Stimulated activated CD4-positive, alpha-beta T cell treated with anti-CD3 and anti-CD28 coated beads, Interleukin-1b, Interleukin-23, amount 100 ng/mL, for 48 hours (primary cell): ENCODE measurements at regions not wholly inside any gene's neighbourhood (a gene's known extent, or its start where the extent isn't known, plus 50 kb on each side); places are given as distances from the start of the nearest gene placed in this dataset.
A peak's percentile ranks its signal among the peaks of the same experiment; 100 is the strongest.

ENCODE experiments used
- DNase-seq: peaks from one replicate; pipeline ENCODE4 v3.0.0-alpha.2; 2020

DNA sequence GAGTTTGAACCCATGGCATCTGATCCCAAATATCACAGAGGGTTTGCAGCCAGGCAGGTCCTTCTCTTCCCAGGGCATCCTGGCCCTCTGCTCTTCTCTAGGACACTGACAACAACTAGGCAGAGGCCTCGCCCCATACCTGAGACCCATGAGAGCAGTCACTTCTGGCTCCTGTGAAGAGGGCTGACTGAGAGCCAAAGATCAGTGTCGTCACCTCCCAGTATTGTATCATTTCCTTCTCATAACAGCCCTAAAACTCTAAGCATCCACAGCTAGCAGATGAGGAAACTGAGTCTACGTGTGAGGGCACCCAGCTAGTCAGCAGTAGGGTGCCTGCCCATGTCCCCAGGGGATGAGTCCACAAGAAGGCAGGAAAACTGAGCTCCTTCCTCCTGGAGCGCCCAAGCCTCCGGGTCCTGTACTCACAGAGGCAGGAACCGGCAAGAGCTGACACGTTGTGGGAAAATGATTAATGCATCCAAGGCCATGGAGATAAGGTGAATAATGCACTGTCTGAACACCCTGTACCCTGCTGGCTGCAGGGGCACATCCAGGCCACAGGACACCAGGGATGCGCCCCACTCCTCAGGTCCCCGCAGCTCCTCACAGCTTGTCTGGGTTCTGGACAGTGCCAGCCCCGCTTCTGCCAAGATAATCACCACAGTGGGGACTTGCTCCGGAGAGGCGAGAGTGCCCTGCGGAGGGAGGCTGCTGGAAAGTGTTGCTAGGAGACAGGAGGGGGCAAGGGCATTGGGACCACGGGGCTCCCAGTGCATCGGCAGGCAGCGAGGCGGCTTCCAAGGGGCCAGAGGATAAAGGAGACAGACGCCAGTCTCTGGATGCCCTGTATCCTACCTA is 340.0 kb downstream of the NPHP4 start:
- no peak for DNase-seq

DNA sequence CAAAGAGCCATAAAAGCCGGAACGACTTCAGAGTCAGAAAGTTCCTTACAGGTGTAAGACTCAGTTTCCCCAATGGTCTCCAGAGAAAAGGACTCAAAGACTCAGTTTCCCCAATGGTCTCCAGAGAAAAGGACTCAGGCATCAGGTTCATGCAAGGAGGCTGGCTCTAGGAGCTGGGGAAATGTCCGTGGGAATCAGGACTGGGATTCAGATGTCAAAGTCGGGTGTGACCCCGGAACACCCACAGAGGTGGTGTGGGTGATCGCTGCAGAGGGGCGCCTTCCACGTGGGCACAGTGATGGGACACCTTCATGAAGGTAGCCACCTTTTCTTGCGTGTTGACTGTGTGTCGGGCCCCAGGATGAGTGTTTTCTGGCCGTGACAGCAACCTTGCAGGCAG is 340.8 kb downstream of the NPHP4 start:
- DNase-seq: no peak

- DNase-seq: no peak
Measured at GRCh38 chr1:5651027-5651410, 341.2 kb downstream of the NPHP4 start.

DNA sequence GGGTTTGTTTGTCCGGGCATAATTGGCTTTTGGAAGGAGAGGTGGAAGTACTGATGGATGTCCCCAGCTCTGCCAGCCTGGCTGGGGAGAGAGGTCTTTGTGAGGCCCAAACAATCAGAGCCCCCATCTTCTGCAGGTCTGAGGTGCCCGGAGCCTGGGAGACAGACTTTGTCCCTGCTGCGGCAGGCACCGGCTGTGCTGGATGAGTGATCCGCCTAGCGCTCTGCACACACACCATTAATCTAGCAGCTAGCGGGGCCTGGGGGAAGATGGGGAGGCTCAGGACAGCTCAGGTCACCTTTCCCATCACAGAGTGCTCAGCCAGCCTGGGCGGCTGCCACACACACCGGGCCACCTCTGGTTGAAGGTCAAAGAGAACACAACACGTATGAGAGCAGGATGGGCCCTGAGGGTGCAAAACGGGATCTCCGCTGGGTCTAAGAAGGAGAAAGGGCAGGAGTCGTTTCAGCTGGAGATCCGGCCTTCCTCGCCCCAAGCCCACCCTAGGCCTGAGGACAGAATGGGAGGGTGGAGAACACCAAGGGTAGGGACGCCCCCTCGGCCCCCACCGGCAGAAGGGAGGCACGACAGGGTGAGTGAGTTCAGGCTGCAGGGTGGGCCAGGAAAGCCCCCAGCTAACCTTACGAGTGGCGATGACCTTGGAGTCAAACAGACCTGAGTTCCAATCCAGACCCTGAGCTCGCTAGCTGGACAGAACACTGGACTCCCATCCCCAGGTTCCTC is 341.8 kb downstream of the NPHP4 start:
- DNase-seq: no peak

DNA sequence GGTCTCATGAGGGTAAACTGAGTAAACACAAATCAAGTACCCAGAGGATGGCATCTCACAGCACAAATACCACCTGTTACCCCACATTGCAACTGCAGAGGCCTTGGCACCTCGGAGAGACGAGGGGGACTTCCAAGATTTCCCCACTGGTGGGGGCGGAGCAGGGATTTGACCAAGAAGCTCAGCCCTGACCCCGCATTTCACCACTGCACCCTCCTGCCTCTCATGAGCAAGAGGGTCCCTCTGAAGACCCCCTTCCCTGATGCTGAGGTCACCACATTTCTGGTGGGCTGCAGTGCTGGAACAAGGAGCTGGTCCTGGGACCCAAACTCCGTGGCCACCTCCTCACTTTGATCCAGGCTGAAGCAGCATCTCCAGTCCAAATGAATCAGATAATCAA is 342.4 kb downstream of the NPHP4 start:
- DNase-seq: no peak

DNA sequence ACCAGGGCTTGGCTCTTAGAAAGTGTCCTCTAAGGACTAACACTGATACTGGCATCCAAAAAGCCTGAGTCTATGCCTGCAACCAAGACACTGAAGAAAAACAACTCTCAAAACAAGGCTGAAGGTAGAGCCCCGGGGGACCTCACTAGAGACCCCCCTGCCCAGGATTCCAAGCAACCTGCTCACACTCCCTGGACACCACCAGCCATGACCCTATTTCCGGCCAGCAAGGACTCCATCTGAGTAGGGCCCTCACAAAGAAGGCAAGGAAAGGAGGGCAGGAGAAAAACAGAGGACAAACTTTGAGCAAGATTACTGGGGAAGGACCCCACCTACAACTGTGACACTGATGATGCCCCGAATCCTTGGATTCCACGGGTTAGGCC is 343.1 kb downstream of the NPHP4 start:
- no peak for DNase-seq

DNA sequence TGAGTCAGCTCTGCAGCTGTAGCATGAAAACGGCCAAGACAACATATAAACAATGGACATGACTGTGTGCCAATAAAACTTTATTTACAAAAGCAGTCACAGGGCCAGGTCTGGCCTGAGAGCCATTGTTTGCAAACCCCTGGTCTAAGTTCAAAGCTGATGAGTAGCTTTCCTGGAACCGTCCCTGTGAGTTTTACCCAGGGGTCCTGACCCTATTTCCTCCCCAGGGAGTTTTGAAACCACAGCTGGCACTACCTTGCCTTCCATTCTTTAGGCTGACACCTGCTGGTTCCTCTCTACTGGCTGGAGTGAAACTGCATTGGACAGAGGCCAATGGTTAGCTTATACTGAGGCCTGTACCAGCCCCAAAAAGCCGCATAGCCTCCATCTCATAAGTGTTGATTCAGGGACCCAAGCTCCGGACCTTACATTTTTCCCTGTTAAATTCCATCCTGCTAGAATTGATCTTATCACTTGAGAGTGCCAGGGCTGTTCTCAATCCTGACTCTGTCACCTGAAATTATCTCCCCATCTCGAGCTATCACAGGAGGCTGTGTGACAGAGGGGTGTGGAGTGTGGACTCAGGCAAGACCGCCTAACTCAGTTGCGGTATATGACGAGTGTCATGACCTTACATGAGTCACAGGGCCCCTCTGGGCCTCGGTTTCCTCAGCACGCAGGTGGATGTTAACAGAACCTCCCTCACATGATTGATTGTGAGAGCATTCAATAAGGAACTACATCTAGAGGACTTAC is 343.6 kb downstream of the NPHP4 start:
- no peak for DNase-seq

DNA sequence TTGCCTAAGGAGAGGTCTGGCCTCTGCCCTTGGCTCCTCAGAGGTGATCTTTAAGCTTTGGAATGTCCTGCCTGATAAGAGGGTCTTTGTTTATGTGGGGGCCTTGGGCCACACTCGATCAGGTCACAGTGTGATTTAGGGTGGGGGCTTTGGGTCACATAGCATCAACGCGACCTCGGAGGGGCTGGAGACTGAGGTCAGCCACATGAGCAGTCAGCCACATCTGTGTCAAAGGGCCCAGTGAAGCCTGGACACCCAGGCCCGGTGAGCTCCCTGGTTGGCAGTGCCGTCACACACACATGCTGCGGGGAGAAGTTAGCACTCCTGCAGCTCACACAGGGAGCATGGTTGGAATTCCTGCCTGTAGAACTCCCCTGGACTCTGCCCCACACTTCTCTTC is 345.0 kb downstream of the NPHP4 start:
- DNase-seq: no peak

- no peak for DNase-seq
Measured at GRCh38 chr1:5646486-5647149, 345.6 kb downstream of the NPHP4 start.

GRCh38 chr1:5645929-5646328 is 346.3 kb downstream of the NPHP4 start:
- no peak for DNase-seq

DNA sequence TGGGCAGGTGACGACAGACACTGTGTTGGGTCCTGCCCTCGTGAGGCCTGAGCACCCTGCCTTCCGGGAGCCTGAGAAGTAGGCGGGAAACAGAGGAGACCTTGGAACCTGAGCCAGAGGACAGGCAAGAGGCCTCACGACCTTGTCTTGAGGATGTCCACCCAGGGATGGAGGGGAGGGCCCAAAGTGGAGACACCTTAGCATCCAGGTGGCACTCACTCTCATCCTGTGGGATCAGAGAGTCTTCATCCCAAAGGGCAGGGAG is 347.2 kb downstream of the NPHP4 start:
- no peak for DNase-seq

GRCh38 chr1:5644281-5645134 is 347.7 kb downstream of the NPHP4 start:
- no peak for DNase-seq

DNA sequence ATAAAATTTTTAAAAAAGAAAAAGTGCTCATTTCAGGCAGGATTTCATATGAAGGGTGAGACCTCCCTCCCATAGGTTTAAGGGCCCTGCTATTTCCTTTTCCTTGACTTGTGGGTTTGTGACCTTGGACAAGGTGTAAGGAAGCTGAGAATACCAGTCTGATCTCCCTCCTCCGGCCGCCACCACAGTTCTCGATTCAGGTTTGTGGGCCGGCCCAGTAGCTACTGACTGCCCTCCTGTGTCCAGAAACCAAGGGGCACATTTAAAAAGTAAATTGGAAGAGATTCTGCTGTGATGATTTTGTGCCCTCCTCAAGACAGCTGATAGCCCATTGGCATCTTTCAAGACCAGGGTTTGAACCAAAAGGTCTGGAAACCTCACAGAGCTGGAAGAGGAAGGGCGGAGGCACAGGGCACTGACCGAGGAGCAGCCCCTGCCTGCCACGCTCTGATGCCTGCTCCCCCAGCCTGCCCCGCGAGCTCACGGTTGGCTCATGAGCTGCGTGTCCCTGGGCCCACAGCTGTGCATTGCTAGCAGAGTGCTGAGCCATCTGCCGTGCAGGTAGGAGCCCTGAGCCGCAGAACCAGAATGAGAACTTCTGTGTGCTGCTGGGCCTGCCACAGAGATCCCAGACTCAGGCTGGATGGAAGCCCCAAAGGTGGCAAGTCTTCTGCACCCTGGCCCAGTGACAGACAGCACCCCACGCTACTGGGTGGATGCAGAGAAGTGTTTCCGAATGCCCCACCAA is 348.7 kb downstream of the NPHP4 start:
- no peak for DNase-seq

DNA sequence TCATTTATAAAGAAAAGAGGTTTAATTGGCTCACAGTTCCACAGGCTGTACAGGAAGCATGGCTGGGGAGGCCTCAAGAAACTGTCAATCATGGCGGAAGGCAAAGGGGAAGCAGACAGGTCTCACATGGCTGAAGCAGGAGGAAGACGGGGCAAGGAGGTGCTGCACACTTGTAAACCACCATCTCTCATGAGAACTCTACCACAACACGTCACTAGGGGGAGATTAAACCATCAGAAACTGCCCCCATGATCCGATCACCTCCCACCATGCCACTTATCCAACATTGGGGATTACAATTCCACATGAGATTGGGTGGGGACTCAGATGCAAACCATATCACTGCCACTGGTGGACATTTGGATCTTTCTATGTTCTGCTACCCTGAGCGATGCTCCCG is 351.4 kb downstream of the NPHP4 start:
- no peak for DNase-seq

- no peak for DNase-seq
Measured at GRCh38 chr1:5639106-5639722, 353.0 kb downstream of the NPHP4 start.

GRCh38 chr1:5638582-5638981 is 353.6 kb downstream of the NPHP4 start:
- DNase-seq: no peak

DNA sequence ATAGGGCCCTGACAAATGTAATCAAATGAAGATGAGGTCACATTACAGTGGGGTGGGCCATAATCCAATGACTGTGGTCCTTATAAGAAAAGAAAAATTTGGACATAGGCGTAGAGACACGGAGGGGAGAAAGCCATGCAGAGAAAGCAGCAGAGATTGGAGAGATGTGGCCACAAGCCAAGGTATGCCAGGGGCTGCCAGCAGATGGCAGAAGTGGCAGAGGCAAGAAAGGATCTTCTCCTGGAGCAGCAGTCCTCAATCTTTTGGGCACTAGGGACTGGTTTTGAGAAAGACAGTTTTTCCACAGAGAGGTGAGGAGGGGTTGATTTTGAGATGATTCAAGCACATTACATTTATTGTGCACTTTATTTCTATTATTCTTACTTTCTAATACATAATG is 355.1 kb downstream of the NPHP4 start:
- no peak for DNase-seq

DNA sequence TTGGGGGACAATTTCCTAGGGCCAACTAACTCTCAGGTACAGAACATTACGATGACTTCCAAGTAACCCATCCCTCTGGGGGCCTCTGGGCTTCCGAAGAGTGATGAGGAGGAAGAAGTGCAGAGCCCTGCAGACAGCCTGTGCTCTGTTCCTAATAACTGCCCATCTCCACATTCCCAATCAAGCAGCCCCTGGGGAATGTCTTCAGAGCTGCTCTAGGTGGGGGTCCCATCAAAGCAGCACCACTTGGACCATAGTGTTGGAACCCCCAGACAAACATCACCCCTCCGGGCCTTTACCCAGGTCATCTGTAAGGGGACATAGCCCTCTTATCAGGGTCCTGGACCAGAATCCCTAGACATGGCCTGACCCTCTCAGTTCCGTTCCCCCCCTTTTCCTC is 357.3 kb downstream of the NPHP4 start:
- no peak for DNase-seq

- DNase-seq: no peak
Measured at GRCh38 chr1:5632814-5633213, 359.4 kb downstream of the NPHP4 start.

- DNase-seq: peak; percentile 7
Measured at GRCh38 chr1:5632224-5632623, 360.0 kb downstream of the NPHP4 start.

DNA sequence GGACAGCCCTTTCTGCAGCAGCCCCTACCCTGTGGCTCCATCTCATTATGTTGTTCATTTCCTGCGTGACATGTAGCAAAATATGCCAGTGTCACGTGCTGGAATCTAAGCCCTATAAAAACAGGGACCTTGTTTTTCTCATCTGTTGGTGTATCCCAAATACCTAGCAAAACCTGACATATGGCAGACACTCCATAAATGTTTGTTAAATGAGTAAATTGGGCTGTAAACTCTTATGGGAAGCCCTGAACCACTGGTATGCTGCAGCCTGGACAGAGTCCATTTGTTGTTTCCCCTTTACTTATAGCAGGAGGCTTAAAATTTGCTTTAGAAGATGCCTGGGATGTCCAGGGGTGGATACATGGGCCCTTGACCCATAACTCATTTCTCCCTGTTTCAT is 363.8 kb downstream of the NPHP4 start:
- DNase-seq: no peak
